ENCODE measurements at regions not wholly inside any gene's neighbourhood (a gene's known extent, or its start where the extent isn't known, plus 50 kb on each side); places are given as distances from the start of the nearest gene placed in this dataset.
A peak's percentile ranks its signal among the peaks of the same experiment; 100 is the strongest.

DNA sequence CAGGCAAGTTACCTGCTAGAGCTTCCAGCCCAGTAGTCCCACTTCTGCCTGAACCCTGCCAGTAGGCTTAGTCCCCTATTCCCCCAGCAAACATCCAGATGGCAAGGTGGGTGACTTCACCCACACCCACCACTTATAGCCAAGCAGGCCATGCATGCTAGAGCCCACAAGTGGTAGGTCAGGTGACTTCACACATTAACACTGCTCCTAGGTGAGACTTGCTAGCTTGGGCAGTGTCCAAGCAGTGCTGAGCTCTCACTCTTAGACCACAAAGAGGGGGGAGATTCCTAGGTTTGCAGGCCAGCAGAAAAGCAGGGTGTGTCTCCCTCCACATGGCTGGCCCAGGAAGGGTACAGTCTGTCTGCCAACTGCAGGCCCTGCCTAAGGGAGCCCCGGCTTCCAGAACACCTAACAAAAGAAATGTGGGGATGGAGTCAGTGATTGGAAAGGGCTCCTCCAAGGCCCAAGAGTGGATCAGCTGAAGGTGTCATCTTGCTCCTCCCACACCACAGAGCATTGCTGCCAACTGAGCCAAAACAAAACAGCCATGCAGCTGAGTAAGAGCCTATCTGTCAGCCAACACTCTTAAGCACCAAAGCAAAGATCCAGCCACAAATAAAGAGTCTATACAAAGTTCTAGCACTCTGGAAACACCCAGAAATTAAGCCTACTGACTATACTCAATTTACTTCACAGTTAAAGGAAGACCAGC, 158.1 kb upstream of the USP38 start:
- Histone ChIP-seq H3K79me1 (ENCODE audit: insufficient read depth, low read depth, low read length, poor library complexity, severe bottlenecking) (no peaks in the 10 kb centered on the region), H3K27ac (ENCODE audit: insufficient read length, low read depth, low read length) (no peak overlapping the region), H3K9me3 (ENCODE audit: control insufficient read depth, low read depth, low read length) (no peaks in the 10 kb centered on the region), H3T11ph (ENCODE audit: low read length) (no peak overlapping the region), H2BK15ac (ENCODE audit: low read depth, low read length) (no peak overlapping the region), H3K23me2 (ENCODE audit: insufficient read length, low read depth, low read length, poor library complexity, severe bottlenecking) (no peaks in the 10 kb centered on the region), H3K56ac (ENCODE audit: insufficient read length, low read depth, low read length) (no peak overlapping the region), H2AK5ac (ENCODE audit: insufficient read length, low read length) (no peak overlapping the region), H3K14ac (ENCODE audit: insufficient read depth, low read length) (no peak overlapping the region), H3K9ac (ENCODE audit: extremely low read depth, insufficient read length, low read length) (no peak overlapping the region), H3K4me1 (ENCODE audit: insufficient read depth, low read length) (no peaks in the 10 kb centered on the region), H3K18ac (ENCODE audit: insufficient read length, low read depth, low read length) (no peak overlapping the region), H2BK5ac (ENCODE audit: insufficient read length, low read length) (no peak overlapping the region), H4K20me1 (ENCODE audit: control insufficient read depth, insufficient read depth, insufficient read length) (no peaks in the 10 kb centered on the region), H2BK12ac (ENCODE audit: insufficient read length, low read depth, low read length) (no peak overlapping the region), H3K23ac (ENCODE audit: insufficient read length, low read depth, low read length) (no peak overlapping the region), H3K4ac (ENCODE audit: low read depth, low read length) (no peak overlapping the region), H4K91ac (ENCODE audit: insufficient read length, low read depth, low read length) (no peak overlapping the region), H4K5ac (ENCODE audit: insufficient read length, low read depth, low read length) (no peak overlapping the region), H3K27me3 (ENCODE audit: insufficient read depth, low read length) (no peaks in the 10 kb centered on the region), H2AFZ (ENCODE audit: low read length) (no peak overlapping the region), H3K79me2 (ENCODE audit: insufficient read depth, low read length) (no peaks in the 10 kb centered on the region), H3K4me2 (ENCODE audit: insufficient read depth, insufficient read length, low read length) (no peak overlapping the region), H2BK20ac (ENCODE audit: low read depth, low read length, poor library complexity, severe bottlenecking) (no peak overlapping the region), H2BK120ac (ENCODE audit: low read depth, low read length, poor library complexity, severe bottlenecking) (no peak overlapping the region), H4K8ac (replicated peaks; ENCODE audit: insufficient read length, low read depth, low read length) (no peak overlapping the region)
- WGBS (ENCODE audit: extremely low coverage, insufficient read length, low lambda C conversion rate): no CpG with 5 or more reads among the region's 1 CpG
- peaks cover 5 to 7% of the 10 kb centered on the region in 2 experiments; a peak in 2 of 5 replicates for H3K9me3 Mint-ChIP-seq
- no peak overlapping the region for H3K4me3 Mint-ChIP-seq
- no peaks in the 10 kb centered on the region for H3K27me3 Mint-ChIP-seq (ENCODE audit: low read depth)
- DNase-seq: no peak
- TF ChIP-seq, protein P1, sequence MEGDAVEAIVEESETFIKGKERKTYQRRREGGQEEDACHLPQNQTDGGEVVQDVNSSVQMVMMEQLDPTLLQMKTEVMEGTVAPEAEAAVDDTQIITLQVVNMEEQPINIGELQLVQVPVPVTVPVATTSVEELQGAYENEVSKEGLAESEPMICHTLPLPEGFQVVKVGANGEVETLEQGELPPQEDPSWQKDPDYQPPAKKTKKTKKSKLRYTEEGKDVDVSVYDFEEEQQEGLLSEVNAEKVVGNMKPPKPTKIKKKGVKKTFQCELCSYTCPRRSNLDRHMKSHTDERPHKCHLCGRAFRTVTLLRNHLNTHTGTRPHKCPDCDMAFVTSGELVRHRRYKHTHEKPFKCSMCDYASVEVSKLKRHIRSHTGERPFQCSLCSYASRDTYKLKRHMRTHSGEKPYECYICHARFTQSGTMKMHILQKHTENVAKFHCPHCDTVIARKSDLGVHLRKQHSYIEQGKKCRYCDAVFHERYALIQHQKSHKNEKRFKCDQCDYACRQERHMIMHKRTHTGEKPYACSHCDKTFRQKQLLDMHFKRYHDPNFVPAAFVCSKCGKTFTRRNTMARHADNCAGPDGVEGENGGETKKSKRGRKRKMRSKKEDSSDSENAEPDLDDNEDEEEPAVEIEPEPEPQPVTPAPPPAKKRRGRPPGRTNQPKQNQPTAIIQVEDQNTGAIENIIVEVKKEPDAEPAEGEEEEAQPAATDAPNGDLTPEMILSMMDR (conservative IDR thresholded peaks at IDR 0.05): no peak
- H3K36me3 Mint-ChIP-seq (ENCODE audit: insufficient read depth in 1 of 3, low read depth in 3 of 3): 0 out of 7 replicates have a peak, but pooled peaks cover 0 to 1% (median 0%) of the 10 kb centered on the region in 3 experiments
- peak overlapping the region in 1 of 3 experiments; percentile 44; a peak in 2 of 7 replicates for H3K27ac Mint-ChIP-seq
- H3K4me1 Mint-ChIP-seq: peaks cover 2% of the 10 kb centered on the region in 2 experiments; a peak in 3 of 4 replicates

All from H9 (cell line).